HG03571 (cell line): ENCODE measurements at regions not wholly inside any gene's neighbourhood (a gene's known extent, or its start where the extent isn't known, plus 50 kb on each side); places are given as distances from the start of the nearest gene placed in this dataset.

Experiments
- ATAC-seq: cut with Tn5 transposase; IDR thresholded peaks from one replicate; pipeline ENCODE4 v1.9.1; 2021; ENCODE audit not compliant: unreplicated experiment

DNA sequence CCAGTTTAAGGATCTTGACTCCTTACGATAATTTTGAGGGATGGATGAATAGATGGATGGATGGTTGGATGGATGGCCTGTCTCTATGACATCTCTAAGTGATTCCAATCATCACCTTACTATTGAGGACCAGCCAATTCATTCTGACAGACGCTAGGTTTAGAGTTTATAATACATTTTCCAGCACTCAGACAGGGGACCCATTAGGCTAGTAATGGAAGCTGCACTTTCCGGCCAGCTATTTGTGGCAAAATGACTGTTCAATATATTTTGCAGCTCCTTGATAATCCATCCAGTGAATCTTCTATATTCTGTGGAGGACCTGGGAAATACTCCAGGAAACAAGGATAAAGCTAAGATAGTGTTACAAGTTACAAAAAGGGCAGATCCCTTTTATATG, 262.9 kb downstream of the TDRD15 start:
- no peak for ATAC-seq

- no peak for ATAC-seq
These were observed 268.9 kb downstream of the TDRD15 start for GRCh38 chr2:21392649-21393048.

DNA sequence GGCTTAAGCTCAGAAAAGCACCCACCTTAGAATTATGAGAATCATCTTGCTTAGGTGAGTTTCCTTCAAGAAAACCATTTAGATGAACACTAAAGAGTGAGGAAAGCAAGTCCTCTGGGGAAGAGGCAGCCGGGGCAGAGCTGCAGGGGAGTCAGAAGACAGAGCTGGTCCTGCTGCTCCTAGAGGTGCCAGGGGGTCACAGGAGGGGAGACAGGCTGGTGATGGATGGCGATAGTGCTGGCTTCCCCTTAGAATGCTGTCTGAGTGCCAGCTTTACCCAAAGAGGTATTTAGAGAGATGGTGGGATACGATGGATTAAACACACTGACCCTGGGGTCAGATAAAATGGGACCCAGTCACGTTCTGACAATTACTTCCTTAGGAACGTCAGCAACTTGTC, 269.4 kb downstream of the TDRD15 start:
- no peak for ATAC-seq

DNA sequence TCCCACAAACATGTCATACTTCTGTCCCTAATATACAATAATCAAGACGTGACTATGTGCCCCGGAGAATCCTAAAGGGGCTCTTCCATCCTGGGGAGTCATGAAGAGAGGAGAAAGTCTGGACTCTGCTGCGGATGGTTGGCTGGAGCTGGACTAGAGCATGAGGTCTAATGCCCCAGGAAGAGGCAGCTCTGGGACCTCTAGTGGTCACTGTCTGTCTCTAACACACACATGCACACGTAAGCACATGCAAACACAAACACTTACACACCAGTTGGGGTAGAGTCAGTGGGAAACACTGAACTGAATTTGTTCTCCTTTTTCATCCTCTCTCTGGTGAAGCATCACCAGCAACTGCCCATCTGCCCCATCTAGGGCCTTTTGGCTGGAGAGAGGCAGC, 271.6 kb downstream of the TDRD15 start:
- ATAC-seq = no peak

DNA sequence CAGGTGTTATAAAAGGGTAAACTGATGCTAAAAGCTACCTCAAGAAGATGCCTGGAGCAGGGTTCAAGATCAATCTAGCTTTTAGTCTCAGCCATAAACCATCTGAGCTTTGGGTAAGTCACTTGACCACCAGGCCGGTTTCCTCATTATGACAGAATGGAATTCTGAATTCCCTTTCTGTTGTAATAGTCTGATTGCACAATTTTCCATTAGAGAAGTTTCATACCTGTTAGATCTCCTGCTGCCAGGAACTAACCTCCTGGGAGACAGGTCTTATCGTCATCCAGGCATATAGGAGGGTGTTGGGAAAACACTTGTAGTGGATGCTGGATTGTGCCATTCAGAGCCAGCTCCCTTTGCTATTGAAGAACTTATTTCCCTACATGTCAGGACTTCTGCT, 272.5 kb downstream of the TDRD15 start:
- ATAC-seq = no peak

DNA sequence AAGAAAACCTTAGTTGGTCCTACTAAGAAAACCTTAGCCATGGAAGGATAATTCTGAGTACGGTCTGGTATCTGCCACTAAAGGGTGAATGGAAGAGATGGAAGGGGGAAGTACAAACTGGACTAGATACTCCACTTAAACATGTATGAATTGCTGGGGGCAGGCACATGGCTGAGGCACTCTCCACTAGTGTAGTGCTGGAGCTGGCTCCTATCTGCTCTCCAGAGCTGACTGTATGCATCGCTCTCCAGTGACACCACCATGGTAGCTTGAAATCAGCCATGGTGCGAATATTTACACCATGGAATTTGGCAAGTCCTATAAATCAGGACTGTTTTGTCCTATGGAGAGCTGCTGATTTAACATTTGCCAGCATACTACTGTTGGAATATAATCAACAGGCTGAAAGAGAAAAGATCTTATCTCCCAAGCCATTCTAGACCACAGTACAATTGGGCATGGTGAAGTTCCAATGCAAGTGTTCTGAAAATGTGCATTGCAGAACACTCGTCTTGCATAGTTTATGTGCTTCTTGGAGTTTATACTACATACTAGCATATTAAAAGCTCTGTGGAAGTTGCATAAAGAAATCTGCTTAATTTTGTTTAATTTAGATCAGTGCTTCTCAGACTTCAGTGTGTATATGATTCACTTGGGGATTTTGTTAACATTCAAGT, 277.4 kb downstream of the TDRD15 start:
- no peak for ATAC-seq

- ATAC-seq = no peak
These were observed 280.4 kb downstream of the TDRD15 start for GRCh38 chr2:21404137-21404536.

- ATAC-seq = no peak
These were observed 281.3 kb downstream of the TDRD15 start for GRCh38 chr2:21404827-21405625.

- no peak for ATAC-seq
These were observed 282.6 kb downstream of the TDRD15 start for GRCh38 chr2:21406386-21406785.

GRCh38 chr2:21406911-21407310, 283.1 kb downstream of the TDRD15 start:
- no peak for ATAC-seq

- ATAC-seq = no peak
These were observed 284.1 kb downstream of the TDRD15 start for GRCh38 chr2:21407851-21408250.

- no peak for ATAC-seq
These were observed 288.0 kb downstream of the TDRD15 start for GRCh38 chr2:21411741-21412140.

- ATAC-seq = no peak
These were observed 289.2 kb downstream of the TDRD15 start for GRCh38 chr2:21412944-21413443.

DNA sequence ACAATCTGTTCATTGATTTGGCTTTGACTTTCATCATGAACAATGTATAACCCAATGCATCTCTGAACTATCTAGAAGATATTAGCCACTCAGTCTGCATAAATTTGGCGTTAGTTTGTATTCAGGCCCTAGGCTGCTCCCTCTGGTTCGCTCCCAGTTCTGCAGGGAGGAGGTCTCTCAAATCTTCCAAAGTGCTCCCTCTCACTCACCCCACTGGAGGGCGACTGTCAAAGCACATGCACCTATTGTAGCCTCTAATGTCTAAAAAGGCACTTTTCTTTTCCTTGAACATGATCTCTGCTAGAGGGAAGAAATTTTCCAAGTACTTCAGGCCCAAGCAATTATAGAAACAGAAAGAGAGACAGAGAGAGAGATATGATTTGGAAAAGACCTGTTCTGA, 291.5 kb downstream of the TDRD15 start:
- no peak for ATAC-seq

GRCh38 chr2:21416226-21416625, 292.5 kb downstream of the TDRD15 start:
- ATAC-seq = no peak

DNA sequence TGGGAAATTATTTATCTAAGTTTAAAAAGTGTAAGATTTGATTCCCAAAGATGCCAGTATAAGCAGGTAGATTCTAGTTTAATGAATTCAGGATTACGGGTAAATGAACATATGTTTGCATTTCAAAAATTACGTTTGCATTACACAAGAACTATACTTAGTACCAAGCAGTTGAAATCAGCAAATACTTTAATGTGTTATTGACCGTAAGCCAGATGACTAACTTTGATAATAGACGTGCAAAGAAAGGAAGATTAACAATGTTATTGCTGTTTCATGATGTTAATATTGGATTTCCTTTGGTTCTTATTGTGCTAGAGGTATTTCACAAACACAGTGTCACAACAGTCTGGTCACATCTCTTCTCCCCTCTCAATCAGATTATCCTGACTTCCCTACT, 294.7 kb downstream of the TDRD15 start:
- ATAC-seq = no peak

DNA sequence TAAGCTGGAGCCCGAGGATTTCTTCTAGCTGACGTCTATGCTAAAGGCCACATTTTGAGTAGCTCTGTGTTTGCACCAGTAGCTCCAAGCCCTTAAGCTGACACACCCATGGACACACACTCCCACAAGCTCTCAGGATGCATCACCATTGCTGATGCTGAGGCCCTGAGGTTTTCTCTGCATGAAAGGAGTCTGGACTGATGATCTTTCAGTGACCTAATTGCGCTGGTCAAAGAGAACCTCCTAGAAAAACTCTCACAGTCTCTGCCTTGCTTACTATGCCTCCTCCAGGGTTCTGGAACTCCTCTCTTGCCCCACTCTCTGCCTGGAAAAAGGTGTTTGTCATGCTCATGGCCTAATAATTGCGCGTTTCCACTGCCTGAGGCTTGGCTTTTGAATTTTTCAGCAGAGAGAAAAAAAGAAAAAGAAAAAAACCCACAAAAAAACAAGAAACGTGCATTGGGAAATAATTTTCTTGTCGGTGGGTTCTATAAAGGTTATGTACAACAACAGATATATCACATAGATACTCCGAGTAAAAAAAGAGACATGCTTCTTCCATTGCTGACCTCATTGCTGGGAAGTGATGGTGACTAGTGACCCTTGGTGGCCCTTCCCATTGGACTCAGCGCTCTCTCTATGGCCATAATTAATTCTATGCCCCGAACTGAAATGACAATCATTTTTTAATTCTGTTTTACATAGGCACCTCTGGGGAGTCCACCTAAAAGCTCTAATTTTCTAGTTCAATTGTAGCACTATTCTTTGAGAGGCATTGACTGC, 297.0 kb downstream of the TDRD15 start:
- no peak for ATAC-seq

DNA sequence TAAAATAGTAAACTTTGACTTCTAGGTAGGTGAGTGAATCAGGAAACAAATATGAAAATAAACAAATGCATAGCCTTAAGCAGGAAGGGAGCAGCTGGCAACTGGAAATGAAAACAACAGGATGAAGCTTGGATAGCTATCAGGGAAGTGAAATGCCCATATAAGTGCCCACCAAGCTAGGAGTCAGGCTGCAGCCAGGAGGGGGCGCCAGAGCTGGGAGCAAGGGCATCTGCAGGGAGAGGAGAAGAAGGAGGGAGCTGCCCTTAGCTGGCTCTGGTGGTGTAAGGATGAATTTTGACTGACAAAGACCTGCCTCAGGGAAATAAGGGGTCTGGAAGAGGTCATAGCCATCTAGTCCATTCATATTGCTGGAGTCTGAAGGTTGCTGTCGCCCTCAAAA, 298.3 kb downstream of the TDRD15 start:
- ATAC-seq = no peak

GRCh38 chr2:21422724-21423522, 299.2 kb downstream of the TDRD15 start:
- ATAC-seq = no peak

DNA sequence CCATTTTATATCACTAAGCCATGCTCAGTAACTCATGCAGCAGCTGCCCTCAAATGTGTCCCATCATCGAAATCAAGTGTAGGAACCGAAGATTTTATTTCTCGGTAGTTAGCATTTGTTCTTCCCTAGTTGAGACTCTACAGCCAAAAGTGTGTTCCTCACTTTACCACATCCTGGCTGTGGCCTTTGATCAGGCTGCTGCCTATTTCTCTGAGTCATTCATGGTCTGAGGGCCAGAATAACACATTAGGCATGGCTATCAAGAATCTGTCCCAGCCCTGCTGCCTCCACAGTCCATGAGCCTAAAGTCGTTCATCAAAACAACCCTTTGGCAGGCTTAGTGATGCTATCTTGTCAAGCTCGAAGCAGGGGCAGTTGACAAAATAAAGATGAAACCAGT, 300.1 kb downstream of the TDRD15 start:
- ATAC-seq = no peak

DNA sequence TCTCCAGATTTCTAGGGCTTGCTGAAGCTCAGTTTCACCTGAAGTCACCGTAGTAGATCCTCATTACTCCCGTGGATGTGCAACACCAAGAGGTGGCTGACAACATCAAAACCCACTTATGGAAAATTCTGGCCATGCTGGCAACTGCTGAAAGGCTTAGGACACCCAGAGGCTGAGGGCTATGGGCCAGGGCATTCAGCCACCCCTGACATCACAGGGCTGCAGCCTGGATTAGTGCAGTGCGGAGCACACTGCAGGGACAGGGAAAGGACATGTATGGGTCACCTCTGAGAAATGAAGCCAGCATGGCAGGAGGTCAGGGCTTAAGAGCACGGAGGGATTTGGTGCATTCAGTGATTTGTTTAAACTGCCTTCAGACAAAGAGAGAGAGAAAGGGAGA, 300.6 kb downstream of the TDRD15 start:
- no peak for ATAC-seq
